IPS-18c (cell line): ENCODE measurements at regions not wholly inside any gene's neighbourhood (a gene's known extent, or its start where the extent isn't known, plus 50 kb on each side); places are given as distances from the start of the nearest gene placed in this dataset.

Experiments used
- H3K4me3 ChIP-seq: 2 replicates; pipeline ENCODE4 v1.7.0; 2013; ENCODE audit warnings: low read depth, mild to moderate bottlenecking, low read length, moderate library complexity; ENCODE audit not compliant: insufficient read depth
- H3K9me3 ChIP-seq: one replicate; pipeline ENCODE4 v1.6.1; 2013; ENCODE audit warnings: mild to moderate bottlenecking, low read length, moderate library complexity; ENCODE audit not compliant: control insufficient read depth, insufficient read depth

DNA sequence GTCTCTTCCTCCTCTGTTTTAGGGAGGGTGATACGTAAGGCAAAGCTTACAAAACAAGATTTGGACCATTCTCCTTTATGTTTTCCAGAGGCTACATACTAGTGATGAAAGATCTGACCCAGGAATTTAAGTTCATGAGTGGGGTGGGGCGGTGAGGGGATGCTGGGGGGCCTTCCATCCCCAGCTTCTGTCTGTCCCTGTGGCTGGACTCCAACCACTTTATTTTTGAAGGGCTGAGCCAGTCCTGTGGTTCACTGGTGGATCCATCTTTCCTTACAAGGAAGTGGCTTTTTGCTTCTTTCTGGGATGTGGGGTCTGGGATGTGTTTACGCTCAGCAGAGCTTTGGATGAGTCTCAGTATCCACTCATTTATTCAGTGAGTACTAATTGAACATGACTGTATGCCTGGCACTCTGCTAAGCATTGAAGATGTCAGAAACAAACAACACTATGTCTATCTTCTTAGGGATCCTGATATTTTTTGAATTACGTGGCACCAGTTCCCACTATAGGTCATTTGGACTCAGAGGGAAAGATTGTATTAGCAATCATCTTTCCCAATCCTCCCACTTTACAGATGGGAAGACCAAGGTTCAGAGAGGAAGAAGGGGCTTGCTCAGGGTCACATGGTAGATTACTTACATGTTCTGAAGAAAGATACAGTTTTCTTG lies 291.8 kb upstream of the TBX3 start:
- Histone ChIP-seq H3K9me3 (no peaks in the 10 kb centered on the region), H3K4me3 (no peak overlapping the region)

DNA sequence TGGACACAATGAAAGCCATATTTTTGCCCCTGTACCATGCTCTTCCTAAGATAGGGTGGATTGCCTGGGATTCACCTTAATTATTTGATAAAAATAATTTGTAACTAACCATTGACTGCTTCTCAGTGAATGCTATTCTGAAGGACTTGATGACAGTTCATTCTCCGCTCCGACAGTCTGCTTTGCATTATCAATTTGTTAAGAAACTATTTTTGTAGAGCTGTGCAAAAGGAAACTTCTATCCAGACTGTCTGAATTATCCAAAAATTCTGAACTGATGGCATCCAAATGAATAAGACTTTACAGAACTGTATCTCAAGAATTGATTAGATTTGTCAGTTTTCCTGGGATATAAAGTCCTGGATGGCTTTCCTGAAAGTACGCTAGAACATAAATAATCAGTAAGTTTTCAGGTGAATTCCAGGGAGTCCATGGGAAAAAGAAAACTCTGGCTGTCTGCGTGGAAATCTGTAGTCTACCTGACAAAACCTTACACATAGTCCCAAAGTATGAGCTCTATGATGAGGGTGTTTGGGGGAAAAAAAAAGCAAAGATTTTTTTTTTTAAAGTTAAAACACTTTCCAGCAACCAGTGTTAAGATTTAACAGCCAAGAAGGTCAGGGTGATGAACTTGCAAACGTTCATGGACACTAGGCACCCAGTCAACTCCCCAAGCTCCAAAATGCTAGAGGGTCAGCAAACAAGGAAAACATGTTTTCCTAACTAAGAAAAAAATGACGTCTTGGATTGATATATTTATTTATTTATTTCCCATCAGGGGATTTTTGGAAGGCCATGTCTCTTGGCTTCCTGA lies 291.1 kb upstream of the TBX3 start:
- Histone ChIP-seq H3K9me3 (no peaks in the 10 kb centered on the region), H3K4me3 (no peak overlapping the region)

DNA sequence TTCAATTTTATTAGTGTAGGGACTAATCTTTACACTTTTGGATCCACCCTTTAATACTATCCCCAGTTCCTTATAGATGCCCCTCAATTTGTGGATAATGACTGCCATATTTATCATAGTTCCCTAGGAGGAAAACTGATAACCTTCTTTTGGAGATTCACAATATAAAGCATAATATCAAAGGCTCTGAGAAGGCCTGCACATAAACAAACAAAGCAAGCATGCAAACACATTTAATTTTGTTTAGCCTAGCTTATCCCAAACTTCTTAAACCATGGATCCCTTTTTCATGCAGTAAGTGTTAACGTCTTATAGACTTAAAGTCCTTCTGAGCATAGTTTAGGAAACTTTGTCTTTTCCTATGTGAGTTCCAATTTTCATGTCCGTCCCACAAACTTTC lies 290.4 kb upstream of the TBX3 start:
- Histone ChIP-seq H3K4me3 (no peak overlapping the region), H3K9me3 (no peaks in the 10 kb centered on the region)

DNA sequence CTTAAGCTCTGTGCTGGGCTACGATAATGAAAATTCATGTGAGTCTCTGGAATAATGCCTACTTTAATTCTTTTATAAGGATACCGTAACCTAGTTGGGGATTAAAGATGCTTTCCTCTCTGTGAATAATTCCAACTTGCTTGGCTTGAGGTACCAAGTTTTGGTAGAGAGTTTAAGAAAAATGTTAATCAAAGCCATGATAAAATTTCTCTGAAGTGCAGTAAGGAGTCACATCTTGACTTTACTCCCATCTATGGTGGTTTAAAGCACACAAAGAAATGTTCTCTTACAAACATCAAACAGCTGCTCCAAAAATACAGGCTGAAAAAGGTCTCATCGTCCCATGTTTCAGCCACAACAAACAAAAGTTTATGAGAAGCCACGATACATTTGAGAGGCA lies 284.8 kb upstream of the TBX3 start:
- H3K9me3 ChIP-seq: no peaks in the 10 kb centered on the region
- no peak overlapping the region for H3K4me3 ChIP-seq

DNA sequence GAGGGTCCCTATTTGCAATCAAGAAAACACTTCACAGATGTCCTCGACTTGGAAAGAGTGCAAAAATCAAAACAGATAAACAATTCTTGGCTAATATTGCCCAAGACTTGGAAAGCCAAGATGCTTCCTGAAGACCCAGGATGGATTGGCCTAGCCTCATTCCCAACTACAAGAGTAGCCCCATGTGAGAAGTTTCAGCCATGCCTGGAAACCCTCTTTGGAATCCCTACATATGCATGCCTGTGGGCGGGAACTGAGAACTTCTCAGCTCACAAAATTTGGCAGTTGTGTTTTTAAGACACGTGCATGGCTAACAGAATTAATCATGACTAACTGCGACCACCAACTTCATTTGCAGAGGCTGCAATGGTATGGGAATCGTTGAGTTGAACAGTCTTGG lies 283.2 kb upstream of the TBX3 start:
- Histone ChIP-seq H3K9me3 (no peaks in the 10 kb centered on the region), H3K4me3 (no peak overlapping the region)

DNA sequence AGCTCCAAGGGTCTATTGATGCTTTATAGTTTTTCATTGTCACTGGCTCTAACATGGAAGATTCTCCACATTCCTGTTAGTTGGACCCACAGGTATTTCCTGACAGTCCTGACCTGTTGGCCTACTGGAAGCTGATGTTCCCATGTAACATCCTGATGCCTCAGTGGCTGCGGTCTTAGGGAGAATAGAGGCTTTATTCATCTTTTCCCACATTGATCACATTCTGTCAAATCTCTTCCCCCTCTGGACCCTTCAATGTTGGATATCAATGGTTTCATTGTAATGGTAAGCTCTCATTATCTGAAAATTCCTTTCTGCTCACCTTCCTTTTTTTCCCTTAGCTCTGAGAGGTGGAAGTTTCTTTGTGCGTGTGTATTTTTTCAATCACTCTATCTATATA lies 280.9 kb upstream of the TBX3 start:
- no peaks in the 10 kb centered on the region for H3K9me3 ChIP-seq

DNA sequence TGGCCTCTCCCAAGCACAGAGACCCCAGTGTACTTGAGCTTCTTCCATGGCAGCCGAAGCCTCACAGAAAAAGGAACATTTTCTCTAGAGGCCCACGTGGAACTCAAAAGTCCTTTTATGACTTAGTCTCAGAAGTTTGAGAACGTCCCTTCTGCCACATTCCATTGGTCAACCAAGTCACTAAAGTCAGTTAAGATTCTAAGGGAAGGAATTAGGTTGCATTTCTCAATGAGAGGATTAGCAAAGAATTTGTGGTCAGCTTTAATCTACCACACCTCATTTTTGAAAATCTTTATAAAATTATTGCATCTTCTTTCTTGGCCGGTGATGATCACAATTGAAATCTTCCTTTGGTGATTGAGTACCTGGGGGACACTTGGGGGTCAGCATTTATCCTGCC lies 279.9 kb upstream of the TBX3 start:
- Histone ChIP-seq H3K4me3 (no peak overlapping the region), H3K9me3 (no peaks in the 10 kb centered on the region)

More for the DNA sequence above, 280.9 kb upstream of the TBX3 start:
- no peak overlapping the region for H3K4me3 ChIP-seq

DNA sequence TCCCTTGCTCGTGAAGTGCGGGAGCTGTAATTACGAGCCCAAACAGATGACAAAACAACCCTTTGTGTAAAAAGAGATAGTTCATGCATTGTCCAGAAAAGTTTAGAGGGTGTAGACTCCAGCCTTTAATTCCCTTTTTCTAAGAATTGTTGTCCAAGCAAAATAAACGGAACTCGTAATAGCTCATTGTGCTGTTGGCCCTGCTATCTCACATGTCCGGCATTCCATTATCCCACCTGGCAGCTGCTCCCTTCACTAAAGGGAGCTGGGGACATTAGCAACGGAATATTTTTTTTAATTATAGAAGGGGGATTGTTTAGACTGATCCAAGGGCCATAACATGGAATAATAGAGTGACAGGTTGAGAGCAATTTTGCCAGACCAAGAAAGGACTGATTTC lies 277.5 kb upstream of the TBX3 start:
- Histone ChIP-seq H3K4me3 (no peak overlapping the region), H3K9me3 (no peaks in the 10 kb centered on the region)

DNA sequence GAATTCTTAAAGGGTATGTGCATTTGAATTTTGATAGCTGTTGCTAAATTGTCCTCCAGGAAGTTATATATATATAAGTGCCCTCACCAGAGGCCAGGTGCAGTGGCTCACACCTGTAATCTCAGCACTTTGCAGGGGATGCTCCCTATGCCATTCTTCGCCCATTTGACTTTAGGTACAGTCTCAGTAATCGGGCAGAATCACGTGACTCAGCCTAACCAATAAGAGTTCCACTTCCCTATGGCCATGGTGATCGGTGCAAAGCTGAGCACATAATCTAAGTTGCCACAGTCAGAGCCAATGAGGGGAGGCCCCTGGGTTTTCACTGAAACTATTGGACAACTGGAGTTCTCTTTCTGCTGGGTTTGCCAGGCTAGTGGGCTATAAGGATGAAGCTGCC lies 274.6 kb upstream of the TBX3 start:
- no peak overlapping the region for H3K4me3 ChIP-seq
- no peaks in the 10 kb centered on the region for H3K9me3 ChIP-seq

DNA sequence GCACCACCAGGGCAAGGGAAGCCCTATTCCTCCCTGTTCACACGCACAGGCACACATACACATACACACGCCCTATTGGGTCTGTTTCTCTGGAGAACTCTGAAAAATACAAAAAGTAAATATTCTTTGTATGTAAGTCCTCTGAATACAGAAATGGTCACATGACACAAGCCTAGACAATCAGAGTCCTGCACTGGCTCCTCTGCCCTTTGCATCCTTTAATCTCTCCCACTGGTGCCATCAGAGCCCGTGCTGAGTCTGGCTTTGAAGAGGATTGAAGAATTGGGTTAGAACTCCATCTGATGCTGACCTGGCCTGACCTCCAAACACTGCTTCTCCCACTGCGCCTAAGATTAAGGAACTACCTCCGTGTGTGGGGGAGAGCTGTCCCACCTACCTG lies 273.2 kb upstream of the TBX3 start:
- H3K4me3 ChIP-seq: no peak overlapping the region
- no peaks in the 10 kb centered on the region for H3K9me3 ChIP-seq

DNA sequence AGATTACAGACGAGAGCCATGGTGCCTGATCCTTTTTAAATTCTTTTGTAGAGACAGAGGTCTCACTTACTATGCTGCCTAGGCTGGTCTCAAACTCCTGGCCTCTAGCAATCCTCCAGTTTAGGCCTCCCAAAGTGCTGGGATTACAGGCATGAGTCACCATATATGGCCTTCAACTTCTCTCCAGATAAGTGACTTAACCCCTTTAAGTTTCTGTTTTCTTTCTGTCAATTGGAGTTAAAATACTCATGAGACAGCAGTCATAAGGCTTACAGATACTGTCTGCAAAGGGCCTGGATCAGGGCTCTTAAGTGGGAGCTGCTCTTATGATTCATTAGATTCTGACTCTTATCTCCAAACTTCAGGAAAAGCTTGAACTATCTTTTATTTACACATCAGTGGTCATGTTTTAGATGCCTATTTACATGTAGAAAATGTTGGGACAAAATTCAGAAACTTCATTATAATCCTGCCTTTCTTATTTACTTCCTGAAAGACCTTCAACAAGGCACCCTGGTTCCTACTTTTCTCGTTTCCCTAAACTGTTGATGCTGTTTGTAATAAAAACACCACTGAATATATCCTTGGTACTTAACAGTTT lies 271.5 kb upstream of the TBX3 start:
- Histone ChIP-seq H3K4me3 (no peak overlapping the region), H3K9me3 (no peaks in the 10 kb centered on the region)

DNA sequence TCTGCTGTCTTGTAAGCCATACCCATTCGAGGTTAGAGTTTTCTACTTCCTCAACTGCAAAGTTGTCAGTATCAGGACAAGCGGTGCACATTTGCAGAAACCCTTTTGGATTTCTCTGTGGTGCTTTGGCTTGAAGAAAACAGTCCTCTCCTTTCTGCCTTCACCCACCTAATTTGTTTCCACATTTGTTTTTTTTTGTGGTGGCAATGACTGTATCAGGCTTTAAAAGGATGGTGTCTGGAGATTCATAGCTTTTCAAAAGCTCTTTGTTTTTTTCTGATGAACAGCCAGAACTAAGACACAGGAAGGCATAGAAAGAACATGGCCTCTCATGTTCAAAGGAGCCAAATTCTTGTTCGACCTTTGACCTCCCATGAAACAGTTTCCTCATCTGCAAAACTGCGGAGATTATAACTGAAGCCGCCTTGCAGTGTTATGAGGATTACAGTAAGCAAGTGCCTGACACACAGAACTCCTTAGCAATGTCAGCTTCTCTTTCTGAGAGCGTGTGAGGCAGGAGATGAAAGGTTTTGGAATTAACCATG lies 270.6 kb upstream of the TBX3 start:
- no peak overlapping the region for H3K4me3 ChIP-seq
- H3K9me3 ChIP-seq: no peaks in the 10 kb centered on the region

DNA sequence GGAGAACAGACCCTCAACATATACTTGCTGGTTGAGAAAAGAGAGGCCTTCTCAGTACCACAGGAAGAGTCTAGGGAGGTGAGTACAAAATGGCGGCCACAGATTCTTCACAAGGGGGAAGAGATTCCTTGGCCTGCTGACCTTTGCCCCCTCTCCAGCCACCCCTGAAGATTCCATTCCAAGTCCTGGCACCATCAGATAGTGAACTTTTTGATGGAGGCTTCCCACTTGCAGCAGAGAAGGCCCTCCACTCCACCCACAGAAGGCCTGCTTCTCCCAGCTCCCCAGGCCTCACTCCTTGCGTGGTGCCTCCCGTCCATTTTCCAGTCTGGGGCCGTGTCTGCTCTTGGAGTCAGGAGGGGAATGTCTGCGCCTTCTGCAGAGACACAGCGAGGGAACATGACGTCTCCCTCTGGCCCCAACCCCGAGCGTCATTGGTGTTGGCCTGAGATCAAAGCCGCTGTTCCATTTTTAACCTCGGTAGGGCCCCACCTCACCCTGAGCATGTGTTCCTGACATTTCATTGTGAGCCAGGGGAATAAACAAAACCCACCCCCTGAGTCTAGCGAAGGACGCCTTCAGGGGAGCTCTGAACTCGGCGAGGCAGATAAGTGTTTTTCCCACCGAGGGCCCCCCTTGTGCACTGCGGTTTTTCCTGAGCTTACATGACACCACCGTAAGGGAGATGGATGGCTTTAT lies 268.7 kb upstream of the TBX3 start:
- no peaks in the 10 kb centered on the region for H3K9me3 ChIP-seq
- no peak overlapping the region for H3K4me3 ChIP-seq

DNA sequence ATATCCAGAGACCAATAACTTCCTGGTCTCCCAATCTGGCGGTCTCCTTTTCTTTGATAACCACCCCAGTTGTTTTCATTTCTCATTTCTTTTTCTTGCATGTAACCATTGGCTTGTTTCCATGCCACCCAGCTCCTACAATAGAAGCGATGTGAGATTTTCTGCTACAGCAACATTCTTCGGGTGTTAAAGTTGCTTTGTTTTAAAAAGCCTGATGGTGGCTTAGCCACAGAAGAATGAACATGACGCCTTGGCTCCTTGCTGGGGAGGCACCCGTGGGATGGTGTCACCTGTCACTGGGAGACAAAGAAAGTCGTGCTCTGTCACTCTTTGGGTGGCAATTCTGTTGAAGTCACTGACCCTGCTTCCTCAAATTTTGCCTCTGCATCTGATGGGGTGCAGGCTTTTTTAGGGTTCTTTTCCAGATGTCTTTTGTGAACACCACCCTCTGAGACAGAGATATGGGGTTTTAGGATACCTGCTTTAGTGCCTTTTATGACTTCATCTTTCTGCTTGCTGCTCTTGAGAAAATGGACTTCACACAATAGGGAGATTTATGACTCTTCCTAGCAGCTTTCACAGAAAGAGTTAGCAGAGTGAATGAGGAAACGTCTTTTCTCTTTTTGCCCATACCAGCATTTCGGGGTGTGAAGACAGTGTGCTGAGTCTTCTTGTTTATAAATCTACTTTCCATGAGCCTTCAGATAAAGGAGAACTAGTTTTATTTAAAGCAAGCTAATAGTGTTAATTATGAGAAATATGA lies 265.3 kb upstream of the TBX3 start:
- H3K4me3 ChIP-seq: no peak overlapping the region
- no peaks in the 10 kb centered on the region for H3K9me3 ChIP-seq

DNA sequence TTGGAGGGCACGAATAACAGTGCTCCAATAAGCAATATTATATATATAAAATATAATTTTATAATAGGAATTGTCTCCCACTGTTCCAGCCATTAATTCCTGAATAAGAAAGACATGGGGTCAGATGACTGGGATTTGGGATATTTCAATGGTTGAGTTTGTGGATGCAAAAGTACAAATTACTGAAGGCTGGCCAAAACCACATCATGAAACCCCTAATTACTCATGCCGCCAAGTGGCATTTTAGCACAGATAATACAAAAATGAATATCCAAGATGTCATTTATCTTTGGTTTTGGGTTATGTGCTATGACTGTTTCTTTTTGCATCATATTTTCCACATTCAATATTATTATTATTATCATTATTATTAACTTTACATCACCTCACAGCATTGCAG lies 261.4 kb upstream of the TBX3 start:
- Histone ChIP-seq H3K4me3 (no peak overlapping the region), H3K9me3 (no peaks in the 10 kb centered on the region)

DNA sequence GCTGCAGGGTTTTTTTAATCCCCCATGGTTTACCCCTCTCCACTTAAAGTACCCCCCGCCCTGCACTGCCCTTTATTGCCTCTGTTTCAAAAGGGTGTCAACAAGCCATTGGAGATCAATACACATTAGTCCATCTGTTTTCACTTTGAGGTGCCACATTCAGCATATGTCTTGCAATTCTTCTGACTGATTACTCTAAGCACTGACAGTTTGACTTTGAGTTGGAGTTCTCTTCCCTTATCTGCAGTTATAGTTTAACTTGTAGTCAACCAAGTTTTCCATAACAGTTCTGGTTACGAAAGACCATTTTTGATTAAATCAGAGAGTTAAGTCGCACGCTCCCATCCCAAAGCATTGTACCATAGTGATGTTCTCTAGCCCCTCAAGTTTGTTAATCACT lies 260.8 kb upstream of the TBX3 start:
- H3K4me3 ChIP-seq: no peak overlapping the region
- no peaks in the 10 kb centered on the region for H3K9me3 ChIP-seq

DNA sequence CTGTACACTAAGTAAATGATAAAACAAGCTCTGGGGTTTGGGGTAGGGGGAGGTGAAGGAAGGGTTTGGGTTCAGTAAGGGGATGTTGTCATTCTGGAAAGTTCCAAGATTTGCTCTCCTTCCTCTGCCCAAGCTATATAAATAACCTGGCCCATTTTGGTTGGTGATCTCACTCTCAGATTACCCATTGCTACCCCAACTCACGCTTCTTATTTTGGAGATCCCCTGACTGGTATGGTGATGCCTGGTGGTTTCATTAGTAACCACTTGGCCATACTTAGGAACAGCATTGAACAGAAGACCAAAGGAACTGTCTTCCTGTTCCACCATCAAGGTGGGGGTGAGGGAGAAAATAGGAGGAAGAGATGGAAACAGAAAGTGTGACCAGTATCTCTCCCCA lies 259.6 kb upstream of the TBX3 start:
- H3K4me3 ChIP-seq: no peak overlapping the region
- H3K9me3 ChIP-seq: no peaks in the 10 kb centered on the region
